ENCODE measurements at regions not wholly inside any gene's neighbourhood (a gene's known extent, or its start where the extent isn't known, plus 50 kb on each side); places are given as distances from the start of the nearest gene placed in this dataset.
A peak's percentile ranks its signal among the peaks of the same experiment; 100 is the strongest.

DNA sequence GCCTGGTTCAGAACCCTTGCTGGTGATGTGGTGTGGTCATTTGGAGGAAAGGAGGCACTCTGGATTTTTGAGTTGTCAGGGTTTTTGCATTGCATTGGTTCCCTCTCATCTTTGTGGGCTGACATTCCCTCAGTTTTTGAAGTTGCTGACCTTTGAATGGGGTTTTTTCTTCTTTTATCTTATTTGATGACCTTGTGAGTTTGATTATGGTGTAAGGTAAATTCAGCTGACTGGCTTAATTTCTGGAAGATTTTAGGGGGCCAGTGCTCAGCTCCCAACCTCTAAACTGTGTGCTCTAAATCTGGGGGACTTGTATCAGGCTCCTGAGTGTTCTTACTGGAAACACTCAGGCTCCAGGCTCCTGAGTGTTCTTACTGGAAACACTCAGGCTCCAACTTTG, 225.9 kb downstream of the MEIS1 start:
- H3K27ac Mint-ChIP-seq = no peak overlapping the region
- no peak overlapping the region for H3K4me3 Mint-ChIP-seq
- no peak for DNase-seq
- peaks cover 58% of the 10 kb centered on the region for H3K9me3 Mint-ChIP-seq
- H3K4me1 Mint-ChIP-seq = peaks cover 17% of the 10 kb centered on the region
- peaks cover 10% of the 10 kb centered on the region for H3K27me3 Mint-ChIP-seq (ENCODE audit: low read depth, poor library complexity)
- TF ChIP-seq, protein P1, sequence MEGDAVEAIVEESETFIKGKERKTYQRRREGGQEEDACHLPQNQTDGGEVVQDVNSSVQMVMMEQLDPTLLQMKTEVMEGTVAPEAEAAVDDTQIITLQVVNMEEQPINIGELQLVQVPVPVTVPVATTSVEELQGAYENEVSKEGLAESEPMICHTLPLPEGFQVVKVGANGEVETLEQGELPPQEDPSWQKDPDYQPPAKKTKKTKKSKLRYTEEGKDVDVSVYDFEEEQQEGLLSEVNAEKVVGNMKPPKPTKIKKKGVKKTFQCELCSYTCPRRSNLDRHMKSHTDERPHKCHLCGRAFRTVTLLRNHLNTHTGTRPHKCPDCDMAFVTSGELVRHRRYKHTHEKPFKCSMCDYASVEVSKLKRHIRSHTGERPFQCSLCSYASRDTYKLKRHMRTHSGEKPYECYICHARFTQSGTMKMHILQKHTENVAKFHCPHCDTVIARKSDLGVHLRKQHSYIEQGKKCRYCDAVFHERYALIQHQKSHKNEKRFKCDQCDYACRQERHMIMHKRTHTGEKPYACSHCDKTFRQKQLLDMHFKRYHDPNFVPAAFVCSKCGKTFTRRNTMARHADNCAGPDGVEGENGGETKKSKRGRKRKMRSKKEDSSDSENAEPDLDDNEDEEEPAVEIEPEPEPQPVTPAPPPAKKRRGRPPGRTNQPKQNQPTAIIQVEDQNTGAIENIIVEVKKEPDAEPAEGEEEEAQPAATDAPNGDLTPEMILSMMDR (IDR thresholded peaks at IDR 0.05) = no peak
- peaks cover 50% of the 10 kb centered on the region for H3K36me3 Mint-ChIP-seq (ENCODE audit: low read depth)

DNA sequence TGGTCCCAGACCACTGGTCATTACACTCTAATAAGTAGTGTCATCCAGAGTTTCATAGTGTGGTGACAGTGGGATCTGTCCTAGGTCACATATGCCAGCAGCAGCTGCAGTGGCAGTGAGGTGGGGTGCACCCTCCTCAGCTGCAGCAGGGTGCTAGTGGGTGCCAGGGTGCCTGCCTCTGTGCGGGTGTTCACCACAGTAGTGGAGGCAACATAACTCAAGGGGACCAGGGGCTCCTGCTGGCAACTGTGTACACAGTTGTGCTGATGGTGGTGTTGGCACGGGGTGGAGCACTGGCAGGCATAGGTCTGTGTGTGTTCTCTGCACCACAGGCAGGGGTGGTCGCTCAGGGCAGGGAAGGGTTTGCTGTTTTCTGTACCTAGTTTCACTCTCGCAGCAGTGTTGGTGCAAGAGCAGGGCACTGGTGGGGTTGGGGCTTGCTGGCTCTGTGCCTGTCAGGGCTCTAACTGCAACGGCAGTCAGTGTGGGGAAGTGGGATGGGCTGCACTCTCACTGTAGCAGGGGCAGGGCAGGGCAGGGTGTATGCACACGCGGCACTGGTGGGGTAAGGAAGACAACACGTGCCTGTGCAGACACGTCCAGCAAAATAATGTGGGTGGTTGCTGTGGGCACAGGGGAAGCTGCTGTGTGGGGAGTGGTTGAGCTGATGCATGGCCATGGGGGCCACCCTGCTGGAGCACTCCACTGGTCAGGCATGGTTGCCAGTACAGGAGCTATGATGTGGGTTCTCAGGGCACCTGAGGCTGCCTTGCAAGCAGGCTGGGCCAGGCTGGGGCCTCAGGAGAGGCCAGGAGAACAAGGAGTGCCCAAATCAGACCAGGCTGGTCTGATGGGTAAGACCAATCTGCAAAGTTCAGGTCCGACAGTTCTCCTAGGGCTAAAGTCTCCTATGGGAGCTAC, 226.6 kb downstream of the MEIS1 start:
- no peak for DNase-seq
- H3K9me3 Mint-ChIP-seq = peaks cover 52% of the 10 kb centered on the region
- H3K4me1 Mint-ChIP-seq = peaks cover 24% of the 10 kb centered on the region
- TF ChIP-seq, protein P1 (IDR thresholded peaks at IDR 0.05) = no peak
- no peak overlapping the region for H3K4me3 Mint-ChIP-seq
- peaks cover 44% of the 10 kb centered on the region for H3K36me3 Mint-ChIP-seq (ENCODE audit: low read depth)
- H3K27ac Mint-ChIP-seq = no peak overlapping the region
- H3K27me3 Mint-ChIP-seq (ENCODE audit: low read depth, poor library complexity) = peaks cover 10% of the 10 kb centered on the region

DNA sequence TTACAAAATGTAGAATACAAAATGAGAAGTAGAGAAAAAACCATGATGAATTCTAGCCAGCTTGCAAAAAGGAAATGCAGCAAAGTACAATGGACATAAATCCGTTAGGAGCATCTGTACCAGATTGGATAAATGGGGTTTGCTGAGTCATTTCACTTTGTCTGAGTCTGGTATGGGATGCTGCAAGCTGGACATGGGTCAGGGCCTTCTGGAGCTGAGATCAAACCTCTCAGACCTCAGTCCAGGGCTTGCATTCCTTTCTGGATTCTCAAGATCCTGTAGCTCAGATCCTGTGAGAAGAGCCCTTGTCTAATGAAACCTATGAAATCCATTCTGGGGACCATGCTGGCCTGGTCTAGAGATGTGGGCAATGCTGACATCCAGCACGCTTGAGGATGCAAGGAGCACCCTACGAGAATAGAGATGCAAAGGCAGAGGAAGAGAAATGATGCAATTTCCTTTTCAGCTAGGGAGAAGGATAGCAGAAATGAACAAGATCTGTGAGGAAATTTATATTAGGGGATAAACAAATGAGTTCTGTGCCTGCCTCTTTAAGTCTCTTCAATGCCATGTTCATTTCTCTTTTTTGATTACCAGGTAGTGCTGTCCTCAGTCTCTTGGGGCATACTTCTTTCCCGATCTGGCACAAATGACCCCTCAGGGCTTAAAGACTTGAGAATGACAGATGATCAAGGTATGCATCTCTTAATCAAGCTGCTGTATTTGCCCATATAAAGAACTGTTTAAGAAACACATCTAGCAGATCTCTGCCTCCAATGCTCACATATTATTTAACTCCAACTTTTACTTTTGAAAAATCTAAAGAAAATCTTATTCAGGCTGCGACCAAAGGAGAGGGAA, 230.4 kb downstream of the MEIS1 start:
- TF ChIP-seq, protein P1 (IDR thresholded peaks at IDR 0.05) = no peak
- H3K4me1 Mint-ChIP-seq = peaks cover 59% of the 10 kb centered on the region
- DNase-seq = no peak

DNA sequence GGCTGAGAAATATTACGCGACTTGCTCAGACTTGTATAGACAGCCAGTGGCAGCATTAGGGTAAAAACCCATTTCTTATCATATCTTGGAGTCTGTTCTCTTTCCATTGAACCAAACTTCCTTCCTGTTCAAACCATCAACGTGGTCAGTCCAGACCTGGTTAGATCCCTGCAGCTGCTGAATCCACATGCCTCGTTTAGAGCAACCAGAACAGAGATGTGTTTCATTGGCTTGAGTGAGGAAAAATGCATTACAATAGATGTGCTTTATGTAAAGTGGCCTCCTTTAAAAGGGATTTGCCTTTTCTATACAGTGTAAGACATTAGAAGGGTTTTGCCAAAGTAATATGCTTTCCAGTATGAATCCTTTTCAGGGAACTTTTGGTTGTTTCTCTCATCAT, 232.4 kb downstream of the MEIS1 start:
- TF ChIP-seq, protein P1 (IDR thresholded peaks at IDR 0.05) = no peak
- Mint-ChIP-seq H3K9me3 (peaks cover 10% of the 10 kb centered on the region), H3K27me3 (ENCODE audit: low read depth, poor library complexity) (no peaks in the 10 kb centered on the region), H3K4me1 (peaks cover 76% of the 10 kb centered on the region), H3K4me3 (no peak overlapping the region), H3K27ac (peak overlapping the region; percentile 68), H3K36me3 (ENCODE audit: low read depth) (no peaks in the 10 kb centered on the region)
- DNase-seq = no peak

More for the DNA sequence above, 230.4 kb downstream of the MEIS1 start:
- peaks cover 10% of the 10 kb centered on the region for H3K27me3 Mint-ChIP-seq (ENCODE audit: low read depth, poor library complexity)
- H3K27ac Mint-ChIP-seq = no peak overlapping the region
- H3K36me3 Mint-ChIP-seq (ENCODE audit: low read depth) = peaks cover 7% of the 10 kb centered on the region
- no peak overlapping the region for H3K4me3 Mint-ChIP-seq
- peaks cover 17% of the 10 kb centered on the region for H3K9me3 Mint-ChIP-seq

DNA sequence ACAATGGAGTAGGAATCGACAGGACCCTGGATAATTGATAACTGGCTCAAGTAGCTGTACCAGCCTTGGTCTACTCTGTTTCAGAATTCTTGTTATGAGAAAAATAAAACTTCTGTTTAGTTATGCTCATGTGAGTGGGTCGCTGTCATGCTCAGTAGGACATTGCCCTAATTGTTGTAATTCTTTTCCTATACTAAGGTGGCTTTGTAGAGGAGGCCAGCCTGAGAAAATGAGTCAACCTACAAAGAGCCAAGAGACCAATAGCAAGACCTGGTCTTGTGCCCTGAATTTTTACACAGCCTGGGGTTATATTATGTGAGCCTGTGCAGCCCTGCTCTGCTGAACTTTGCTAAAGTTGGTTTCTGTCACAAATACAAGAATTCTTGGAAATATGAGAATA, 238.4 kb downstream of the MEIS1 start:
- TF ChIP-seq, protein P1 (IDR thresholded peaks at IDR 0.05) = no peak
- Mint-ChIP-seq H3K36me3 (ENCODE audit: low read depth) (no peaks in the 10 kb centered on the region), H3K4me1 (peaks cover 86% of the 10 kb centered on the region), H3K27ac (peak overlapping the region; percentile 46), H3K9me3 (peaks cover 3% of the 10 kb centered on the region), H3K4me3 (no peak overlapping the region), H3K27me3 (ENCODE audit: low read depth, poor library complexity) (no peaks in the 10 kb centered on the region)
- DNase-seq = no peak

Measured in nephron progenitor cell (in vitro differentiated cells).